Fibroblast of peridontal ligament (primary cell): ENCODE measurements at regions not wholly inside any gene's neighbourhood (a gene's known extent, or its start where the extent isn't known, plus 50 kb on each side); places are given as distances from the start of the nearest gene placed in this dataset.

Experiments used
- DNase-seq: peaks from one replicate; pipeline ENCODE4 v3.0.0-alpha.2; 2010; ENCODE audit errors: extremely low read depth

- DNase-seq, result no peak
Measured at GRCh38 chrX:46301903-46302302, 243.3 kb downstream of the ZNF674 start.

- peak; percentile 83 for DNase-seq
Measured at GRCh38 chrX:46298821-46299220, 246.4 kb downstream of the ZNF674 start.

DNA sequence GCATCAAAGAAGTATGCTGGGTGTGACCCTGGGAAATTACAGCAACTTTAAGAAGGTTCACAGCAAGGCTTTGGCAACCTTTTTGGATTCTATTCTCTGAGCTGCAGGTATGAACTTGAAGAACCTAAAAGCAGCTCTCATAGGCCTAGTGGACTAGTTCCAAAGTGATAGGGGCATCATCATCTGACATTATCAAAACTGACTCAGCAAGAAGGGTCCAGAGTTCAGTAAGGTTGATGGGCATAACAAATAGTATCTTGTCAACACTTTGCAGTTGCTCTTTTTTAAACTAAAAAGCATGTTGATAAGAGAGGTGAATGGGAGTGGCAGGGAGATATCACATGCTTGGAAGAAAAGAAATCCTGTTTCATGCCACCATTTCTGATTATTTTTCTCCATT is 249.3 kb downstream of the ZNF674 start:
- DNase-seq, result no peak

GRCh38 chrX:46294234-46294633 is 251.0 kb downstream of the ZNF674 start:
- peak; percentile 80 for DNase-seq

GRCh38 chrX:46279925-46280313 is 265.3 kb downstream of the ZNF674 start:
- peak; percentile 73 for DNase-seq

- peak; percentile 52 for DNase-seq
Measured at GRCh38 chrX:46279214-46279924, 265.9 kb downstream of the ZNF674 start.

- peak; percentile 8 for DNase-seq
Measured at GRCh38 chrX:46278572-46278971, 266.6 kb downstream of the ZNF674 start.

GRCh38 chrX:46268412-46268811 is 276.8 kb downstream of the ZNF674 start:
- DNase-seq, result peak; percentile 27

GRCh38 chrX:46263494-46263893 is 281.7 kb downstream of the ZNF674 start:
- DNase-seq, result no peak

DNA sequence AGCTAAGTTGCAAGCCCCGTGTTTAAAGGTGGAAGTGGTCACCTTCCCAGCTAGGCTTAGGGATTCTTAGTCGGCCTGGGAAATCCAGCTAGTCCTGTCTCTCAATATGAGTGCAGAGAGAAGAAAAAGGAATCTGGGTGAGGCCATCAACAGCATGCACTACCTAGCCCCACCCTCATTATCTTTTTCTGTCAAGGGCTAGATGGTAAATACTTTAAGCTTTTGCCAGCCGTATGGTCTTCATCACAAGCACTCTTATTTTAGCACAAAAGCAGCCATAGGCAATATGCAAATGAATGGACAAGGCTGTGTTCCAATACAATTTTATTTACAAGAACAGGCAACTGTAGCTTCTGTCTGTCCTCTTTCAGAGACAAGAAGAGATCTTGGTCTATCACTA is 282.9 kb downstream of the ZNF674 start:
- no peak for DNase-seq

- DNase-seq, result no peak
Measured at GRCh38 chrX:46260499-46260898, 284.7 kb downstream of the ZNF674 start.

DNA sequence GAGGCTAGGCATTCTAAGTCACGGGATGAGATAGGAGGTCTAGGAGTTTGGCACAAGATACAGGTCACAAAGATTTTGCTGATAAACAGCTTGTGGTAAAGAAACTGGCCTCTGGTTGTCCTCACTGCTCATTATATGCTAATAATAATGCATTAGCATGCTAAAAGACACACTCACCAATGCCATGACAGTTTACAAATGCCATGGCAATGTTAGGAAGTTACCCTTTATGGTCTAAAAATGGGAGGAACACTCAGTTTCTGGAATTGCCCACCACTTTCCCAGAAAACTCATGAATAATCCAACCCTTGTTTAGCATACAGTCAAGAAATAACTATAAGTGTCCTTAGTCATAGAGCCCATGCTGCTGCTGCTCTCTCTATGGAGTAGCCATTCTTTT is 286.9 kb downstream of the ZNF674 start:
- DNase-seq, result no peak

DNA sequence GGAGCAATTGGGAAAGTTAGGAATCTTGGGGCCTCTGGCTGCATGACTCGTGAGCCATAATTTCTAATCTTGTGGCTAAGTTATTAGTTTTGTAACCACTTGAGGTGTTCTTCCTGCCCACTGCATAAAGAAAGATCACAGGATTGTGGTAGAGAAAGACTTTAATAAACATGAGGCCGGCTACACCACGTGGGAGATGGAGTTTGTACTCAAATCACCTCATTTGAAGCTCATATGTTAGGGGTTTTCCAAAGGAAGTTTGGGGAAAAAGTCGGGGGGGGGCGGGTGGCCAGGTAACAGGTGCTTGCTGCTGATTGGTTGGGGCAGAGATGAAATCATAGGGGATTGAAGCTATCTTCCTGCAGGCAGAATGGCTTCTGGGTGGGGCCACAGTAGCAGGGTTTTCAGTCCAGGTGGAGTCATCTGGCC is 287.8 kb downstream of the ZNF674 start:
- no peak for DNase-seq

DNA sequence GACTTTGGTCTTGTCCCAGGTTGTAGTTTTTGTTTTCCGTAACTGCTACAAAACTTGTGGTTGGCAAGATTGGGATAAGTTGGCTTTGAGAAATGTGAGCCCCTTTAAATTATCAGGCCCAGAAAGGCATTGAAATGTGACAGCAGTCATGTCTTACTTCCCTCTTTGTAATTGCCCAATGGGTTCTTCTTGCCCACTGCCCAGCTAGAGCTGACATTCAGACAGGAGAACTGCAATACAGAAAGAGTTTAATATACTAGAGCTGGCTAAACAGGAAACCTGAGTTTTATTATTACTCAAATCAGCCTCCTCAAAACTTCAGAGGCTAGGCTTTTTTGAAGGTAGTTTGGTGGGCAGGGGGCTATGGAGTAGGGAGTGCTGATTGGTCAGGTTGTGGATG is 288.3 kb downstream of the ZNF674 start:
- DNase-seq, result no peak

DNA sequence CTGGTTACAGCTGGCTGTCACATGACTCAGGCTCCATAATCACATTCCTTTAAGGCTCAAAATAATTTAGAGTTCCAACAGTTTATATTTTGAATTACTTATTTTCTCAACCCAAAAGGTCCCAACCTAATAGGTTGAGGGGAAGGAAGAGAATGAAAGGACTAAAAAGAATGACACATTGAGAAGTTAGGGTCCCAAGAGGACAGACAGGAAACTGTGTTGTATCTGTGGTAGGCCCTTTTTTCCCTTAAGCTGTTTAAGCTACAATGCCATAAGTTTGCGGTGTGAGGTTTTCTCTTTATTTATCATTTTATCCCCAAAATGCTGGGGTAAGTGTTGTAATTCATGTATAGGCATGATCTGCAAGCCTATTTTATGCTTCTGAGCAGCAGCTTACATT is 290.2 kb downstream of the ZNF674 start:
- peak; percentile 54 for DNase-seq

DNA sequence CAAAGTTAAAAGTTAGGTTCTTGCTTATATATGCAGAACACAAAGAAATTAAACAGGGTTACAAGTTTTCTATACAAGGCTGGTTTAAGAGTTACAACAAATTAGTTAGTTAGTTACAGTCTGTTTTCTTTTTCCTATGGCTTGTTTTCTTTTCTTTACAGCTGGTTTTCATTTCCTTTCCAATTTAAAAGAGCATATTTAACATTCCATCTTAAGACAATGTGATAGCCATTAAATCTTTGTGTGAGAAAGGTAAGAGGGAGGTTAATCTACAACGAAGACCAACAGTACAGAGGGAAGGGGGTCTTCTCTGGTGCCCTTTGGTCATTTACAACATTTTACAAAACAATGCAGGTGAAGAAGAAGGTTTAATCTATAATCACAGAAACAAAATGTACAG is 290.6 kb downstream of the ZNF674 start:
- DNase-seq, result peak; percentile 42

GRCh38 chrX:46251755-46252154 is 293.5 kb downstream of the ZNF674 start:
- peak; percentile 59 for DNase-seq

GRCh38 chrX:46250151-46250550 is 295.1 kb downstream of the ZNF674 start:
- no peak for DNase-seq

DNA sequence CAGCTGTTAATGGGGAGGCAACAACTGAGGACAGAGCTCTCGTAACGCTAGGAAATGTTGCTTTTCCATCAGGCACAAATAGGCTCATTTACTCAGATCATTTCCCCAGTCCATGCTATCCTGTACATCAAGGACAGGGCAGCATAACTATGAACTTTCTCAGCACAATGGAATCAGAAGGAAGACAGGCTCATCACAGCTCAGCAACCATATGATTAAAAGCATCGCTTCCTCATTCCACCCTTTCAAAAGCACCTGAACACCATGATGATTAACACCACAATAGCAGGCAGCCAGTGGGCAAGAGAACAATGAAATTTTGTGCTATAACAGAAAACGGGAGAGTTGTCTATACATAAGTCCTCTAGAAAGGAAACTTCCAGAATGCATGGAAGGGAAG is 297.8 kb downstream of the ZNF674 start:
- DNase-seq, result no peak

DNA sequence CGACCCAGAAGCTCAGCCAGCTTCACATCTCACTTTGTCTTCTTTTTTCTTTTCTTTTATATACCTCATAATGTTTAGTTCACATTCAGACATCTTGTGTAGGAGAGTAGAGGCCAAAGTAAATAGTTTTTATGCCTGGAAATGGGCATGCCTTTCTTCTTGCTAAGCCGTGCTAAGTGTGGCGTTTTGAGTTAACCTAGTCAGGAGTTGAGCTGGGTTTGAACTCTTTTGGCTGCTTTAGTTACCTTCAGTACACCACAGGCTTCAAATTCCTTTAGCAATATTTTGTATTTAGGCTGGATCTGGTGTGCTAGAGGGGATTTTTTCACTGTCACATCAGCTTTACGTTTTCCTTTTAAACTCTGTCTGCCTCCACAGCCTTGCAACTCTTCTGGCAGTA is 300.8 kb downstream of the ZNF674 start:
- no peak for DNase-seq

DNA sequence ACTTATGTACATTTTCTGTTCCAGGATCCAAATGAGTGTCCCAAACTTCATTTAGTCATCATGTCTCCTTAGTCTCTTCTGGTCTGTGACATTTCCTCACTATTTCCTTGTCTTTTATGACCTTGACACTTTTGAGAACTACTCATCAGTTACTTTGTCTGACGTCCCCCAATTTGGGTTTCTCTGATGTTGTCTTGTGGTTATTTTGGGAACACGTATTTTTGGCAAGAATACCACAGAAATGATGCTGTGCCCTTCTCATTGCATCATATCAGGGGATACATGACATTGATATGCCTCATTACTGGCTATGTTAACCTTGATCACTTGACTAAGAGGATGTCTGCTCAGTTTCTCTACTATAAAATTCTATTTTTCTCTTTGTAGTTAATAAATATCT is 308.8 kb downstream of the ZNF674 start:
- peak; percentile 14 for DNase-seq

DNA sequence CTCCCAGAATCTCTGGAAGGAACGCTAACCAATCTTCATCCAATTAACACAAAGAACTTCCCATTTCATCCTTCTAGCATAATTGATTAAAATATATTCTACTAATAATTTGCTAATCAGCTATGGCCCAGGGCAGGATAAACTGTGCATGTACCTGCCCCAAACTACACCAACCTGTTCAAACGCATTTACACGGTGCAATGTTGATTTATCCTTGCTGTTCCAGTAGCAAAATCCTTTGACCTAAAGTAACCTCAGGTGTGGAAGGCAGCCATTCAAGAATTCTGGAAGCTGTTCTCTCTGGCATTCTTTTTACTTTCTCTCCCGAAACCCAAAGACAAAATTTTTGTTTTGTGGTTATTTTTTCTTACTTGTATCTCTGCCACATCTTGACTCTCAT is 309.4 kb downstream of the ZNF674 start:
- no peak for DNase-seq

DNA sequence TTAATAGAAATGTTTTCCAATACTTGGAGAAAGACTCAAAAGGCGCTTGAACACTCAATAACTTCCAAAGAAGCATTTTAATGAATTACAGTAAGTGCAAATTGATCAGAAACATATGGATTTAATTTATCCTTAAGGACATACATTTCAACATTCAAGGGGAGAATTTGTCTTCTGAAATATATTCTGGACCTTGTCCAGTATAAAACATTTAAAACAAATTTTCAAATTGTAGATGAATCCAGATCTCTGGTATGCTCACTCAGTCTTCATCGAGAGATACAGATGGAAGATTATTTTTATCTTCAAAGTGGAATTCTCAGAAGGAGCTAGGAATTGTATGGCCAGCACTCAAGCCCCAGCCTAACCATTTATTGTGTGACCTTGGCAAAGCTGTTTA is 310.4 kb downstream of the ZNF674 start:
- DNase-seq, result peak; percentile 38

DNA sequence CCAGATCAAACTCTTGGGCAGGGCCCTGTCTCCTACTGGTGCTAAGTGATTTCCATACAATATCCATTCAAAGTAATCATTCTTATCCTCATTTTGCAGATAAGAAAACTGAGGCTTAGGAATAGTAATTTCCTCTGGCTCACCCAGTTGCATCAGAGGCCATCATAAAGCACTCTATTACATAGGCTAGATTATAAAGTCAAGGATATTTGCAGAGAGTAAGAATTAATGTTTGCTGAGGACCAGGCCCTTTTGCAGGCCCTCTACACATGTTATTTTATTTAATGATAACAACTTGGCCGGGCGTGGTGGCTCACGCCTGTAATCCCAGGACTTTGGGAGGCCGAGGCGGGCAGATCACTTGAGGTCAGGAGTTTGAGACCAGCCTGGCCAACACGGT is 316.8 kb downstream of the ZNF674 start:
- DNase-seq, result no peak
